HEK293 (cell line): ENCODE measurements at regions not wholly inside any gene's neighbourhood (a gene's known extent, or its start where the extent isn't known, plus 50 kb on each side); places are given as distances from the start of the nearest gene placed in this dataset.

ENCODE experiments used
- CTCF ChIA-PET: fragments of 350-600 bp; formaldehyde crosslinking; extraction: SDS; loops from one replicate; lab custom pipeline; 2021; ENCODE audit warnings: antibody characterized with exemption; lab: Yijun Ruan, JAX
- POLR2A ChIA-PET: fragments of 300-600 bp; formaldehyde crosslinking; extraction: SDS; loops from one replicate; lab custom pipeline; 2020; ENCODE audit warnings: antibody characterized with exemption, inconsistent platforms; lab: Yijun Ruan, JAX
- H3K27ac ChIP-seq: fragments of 200-500 bp; sonication (Bioruptor generic); 2 replicates; pipeline ENCODE4 v1.5.1; 2014; ENCODE audit warnings: low read depth, low read length, control low read depth, inconsistent platforms; ENCODE audit errors: extremely low read depth
- H3K36me3 ChIP-seq, 2 experiments: fragments of 200-500 bp in 1 of 2; sonication (Bioruptor generic) in 1 of 2; 1 replicate in 1 of 2; 2 replicates in 1 of 2; pipeline ENCODE4 v1.5.1; 2014 to 2017; ENCODE audit warnings: inconsistent platforms in 2 of 2, low read length in 2 of 2; ENCODE audit not compliant: control insufficient read depth in 2 of 2, insufficient read depth in 1 of 2
- H3K4me1 ChIP-seq: fragments of 200-500 bp; sonication (Bioruptor generic); 2 replicates; pipeline ENCODE4 v1.5.1; 2014; ENCODE audit warnings: mild to moderate bottlenecking, low read length, inconsistent platforms; ENCODE audit not compliant: control insufficient read depth, insufficient read depth
- H3K4me3 ChIP-seq: 2 replicates; pipeline ENCODE4 v1.5.1; 2011; ENCODE audit warnings: low read depth, mild to moderate bottlenecking, control low read depth, low read length, moderate library complexity
- H3K9me3 ChIP-seq: fragments of 200-500 bp; sonication (Bioruptor generic); 2 replicates; pipeline ENCODE4 v1.5.1; 2014; ENCODE audit warnings: low read depth, low read length, inconsistent platforms; ENCODE audit not compliant: control insufficient read depth, insufficient read depth
- GLIS1 ChIP-seq: fragments of 450-650 bp; formaldehyde crosslinking; IDR thresholded peaks from 2 replicates; pipeline ENCODE4 v1.5.1; 2016; ENCODE audit warnings: missing biosample characterization, missing genetic modification characterization
- HIC1 ChIP-seq: fragments of 450-650 bp; formaldehyde crosslinking; IDR thresholded peaks from 2 replicates; pipeline ENCODE4 v1.5.1; 2016; ENCODE audit warnings: missing biosample characterization, missing genetic modification characterization
- HOXD13 ChIP-seq: sonication (generic); formaldehyde crosslinking; IDR thresholded peaks from 2 replicates; pipeline ENCODE4 v1.8.0; 2022; ENCODE audit warnings: missing genetic modification reagents, borderline replicate concordance
- MYNN ChIP-seq: fragments of 450-650 bp; formaldehyde crosslinking; IDR thresholded peaks from 2 replicates; pipeline ENCODE4 v1.5.1; 2016; ENCODE audit warnings: missing biosample characterization, missing genetic modification characterization, borderline replicate concordance
- MZF1 ChIP-seq: fragments of 450-650 bp; formaldehyde crosslinking; IDR thresholded peaks from 2 replicates; pipeline ENCODE4 v1.5.1; 2017; ENCODE audit warnings: missing biosample characterization, missing genetic modification characterization, borderline replicate concordance
- REPIN1 ChIP-seq: fragments of 450-650 bp; formaldehyde crosslinking; IDR thresholded peaks from 2 replicates; pipeline ENCODE4 v1.5.1; 2017; ENCODE audit warnings: missing biosample characterization, missing genetic modification characterization, low read depth
- SALL2 ChIP-seq: fragments of 450-650 bp; formaldehyde crosslinking; IDR thresholded peaks from 2 replicates; pipeline ENCODE4 v1.5.0; 2017; ENCODE audit warnings: missing biosample characterization, mild to moderate bottlenecking, missing genetic modification characterization, borderline replicate concordance
- SCRT1 ChIP-seq: fragments of 450-650 bp; formaldehyde crosslinking; IDR thresholded peaks from 2 replicates; pipeline ENCODE4 v1.5.1; 2016; ENCODE audit warnings: missing biosample characterization, missing genetic modification characterization, borderline replicate concordance
- WT1 ChIP-seq: fragments of 450-650 bp; formaldehyde crosslinking; IDR thresholded peaks from 2 replicates; pipeline ENCODE4 v1.5.1; 2016; ENCODE audit warnings: missing biosample characterization, missing genetic modification characterization
- YY2 ChIP-seq: fragments of 450-650 bp; formaldehyde crosslinking; IDR thresholded peaks from 2 replicates; pipeline ENCODE4 v1.5.1; 2016; ENCODE audit warnings: missing biosample characterization, missing genetic modification characterization
- ZBTB48 ChIP-seq: fragments of 450-650 bp; formaldehyde crosslinking; IDR thresholded peaks from 2 replicates; pipeline ENCODE4 v1.5.1; 2016; ENCODE audit warnings: missing biosample characterization, missing genetic modification characterization
- ZEB2 ChIP-seq: fragments of 450-650 bp; formaldehyde crosslinking; IDR thresholded peaks from 2 replicates; pipeline ENCODE4 v1.5.1; 2016; ENCODE audit warnings: missing biosample characterization, missing genetic modification characterization
- ZIC2 ChIP-seq: fragments of 450-650 bp; formaldehyde crosslinking; IDR thresholded peaks from 2 replicates; pipeline ENCODE4 v1.5.1; 2016; ENCODE audit warnings: missing biosample characterization, missing genetic modification characterization
- ZNF335 ChIP-seq: fragments of 450-650 bp; formaldehyde crosslinking; conservative IDR thresholded peaks from 2 replicates; pipeline ENCODE4 v1.5.1; 2016; ENCODE audit warnings: missing biosample characterization, missing genetic modification characterization
- ZNF514 ChIP-seq: fragments of 450-650 bp; formaldehyde crosslinking; IDR thresholded peaks from 2 replicates; pipeline ENCODE4 v1.5.1; 2016; ENCODE audit warnings: missing biosample characterization, missing genetic modification characterization
- ZNF560 ChIP-seq: fragments of 450-650 bp; formaldehyde crosslinking; IDR thresholded peaks from 2 replicates; pipeline ENCODE4 v1.5.1; 2017; ENCODE audit warnings: missing biosample characterization, missing genetic modification characterization, borderline replicate concordance
- ZNF600 ChIP-seq: fragments of 450-650 bp; formaldehyde crosslinking; IDR thresholded peaks from 2 replicates; pipeline ENCODE4 v1.5.1; 2016; ENCODE audit warnings: missing biosample characterization, missing genetic modification characterization
- ZNF623 ChIP-seq: fragments of 450-650 bp; formaldehyde crosslinking; IDR thresholded peaks from 2 replicates; pipeline ENCODE4 v1.5.1; 2016; ENCODE audit warnings: missing biosample characterization, missing genetic modification characterization
- ZNF837 ChIP-seq: fragments of 450-650 bp; formaldehyde crosslinking; IDR thresholded peaks from 2 replicates; pipeline ENCODE4 v1.5.1; 2016; ENCODE audit warnings: missing biosample characterization, missing genetic modification characterization

GRCh38 chr20:48288930-48289507, 503.7 kb upstream of the SULF2 start:
- H3K4me1 ChIP-seq: no peaks in the 10 kb centered on the region
- no peak overlapping the region for H3K27ac ChIP-seq
- no peak for TF ChIP-seq MZF1 (tag by site-specific recombination)
- no peaks in the 10 kb centered on the region for H3K36me3 ChIP-seq
- H3K9me3 ChIP-seq: no peaks in the 10 kb centered on the region
- no peak overlapping the region for H3K4me3 ChIP-seq
- POLR2A ChIA-PET: no interaction called here
- CTCF ChIA-PET: no interaction called here

- no peaks in the 10 kb centered on the region for H3K36me3 ChIP-seq
- ChIA-PET CTCF (interaction anchor here (0.6 to 0.8 kb wide), 2 partner anchors 317 to 333 kb away, joined by 3 to 6 read pairs; no protein-coding TSS in a partner anchor), POLR2A (no interaction called here)
- TF ChIP-seq HOXD13 (no peak), GLIS1 (tag by site-specific recombination) (peak; percentile 63), ZNF623 (tag by site-specific recombination) (peak; percentile 86), MYNN (tag by site-specific recombination) (no peak), ZIC2 (tag by site-specific recombination) (peak; percentile 90), ZNF600 (no peak), ZNF514 (tag by site-specific recombination) (no peak), HIC1 (tag by site-specific recombination) (no peak)
- no peaks in the 10 kb centered on the region; the same call in 1 of the 2 replicates for H3K4me1 ChIP-seq
- no peaks in the 10 kb centered on the region for H3K9me3 ChIP-seq
- no peak overlapping the region for H3K4me3 ChIP-seq
- H3K27ac ChIP-seq: no peak overlapping the region
Observed at GRCh38 chr20:48287552-48288170, 502.4 kb upstream of the SULF2 start.

GRCh38 chr20:48287021-48287494, 501.8 kb upstream of the SULF2 start:
- ChIA-PET CTCF (interaction anchor here (0.6 kb wide), 1 partner anchor 316 kb away, joined by 3 read pairs; no protein-coding TSS in a partner anchor), POLR2A (no interaction called here)
- no peaks in the 10 kb centered on the region; the same call in 1 of the 2 replicates for H3K4me1 ChIP-seq
- no peak overlapping the region for H3K4me3 ChIP-seq
- H3K27ac ChIP-seq: no peak overlapping the region
- no peaks in the 10 kb centered on the region for H3K36me3 ChIP-seq
- no peaks in the 10 kb centered on the region for H3K9me3 ChIP-seq
- TF ChIP-seq YY2 (tag by site-specific recombination) (no peak), ZBTB48 (tag by site-specific recombination) (no peak), ZNF335 (no peak), WT1 (no peak), SALL2 (no peak), ZNF837 (tag by site-specific recombination) (no peak), REPIN1 (tag by site-specific recombination) (no peak), SCRT1 (tag by site-specific recombination) (no peak), ZNF560 (tag by site-specific recombination) (no peak), ZEB2 (tag by site-specific recombination) (no peak)
